Endothelial cell (in vitro differentiated cells): ENCODE measurements at regions not wholly inside any gene's neighbourhood (a gene's known extent, or its start where the extent isn't known, plus 50 kb on each side); places are given as distances from the start of the nearest gene placed in this dataset.
"Not testable (repeated sequence)": the region's sequence is repeated elsewhere in the genome, so short reads cannot be mapped to it uniquely, and the experiment has no call there.

Source experiments
- DNase-seq: peaks from one replicate; pipeline ENCODE4 v3.0.0; 2021; ENCODE audit warnings: low spot score
- H3K27ac Mint-ChIP-seq: one replicate; pipeline ENCODE4 v1.8.0; 2021; ENCODE audit warnings: mixed read lengths, inconsistent platforms; ENCODE audit not compliant: unreplicated experiment
- H3K27me3 Mint-ChIP-seq: one replicate; pipeline ENCODE4 v1.8.0; 2021; ENCODE audit warnings: mild to moderate bottlenecking, moderate library complexity, mixed read lengths, inconsistent platforms; ENCODE audit not compliant: unreplicated experiment
- H3K36me3 Mint-ChIP-seq: one replicate; pipeline ENCODE4 v1.8.0; 2021; ENCODE audit warnings: mild to moderate bottlenecking, low read depth, mixed read lengths, inconsistent platforms; ENCODE audit not compliant: unreplicated experiment
- H3K4me1 Mint-ChIP-seq: one replicate; pipeline ENCODE4 v1.8.0; 2021; ENCODE audit warnings: mild to moderate bottlenecking, mixed read lengths, inconsistent platforms; ENCODE audit not compliant: unreplicated experiment
- H3K4me3 Mint-ChIP-seq: one replicate; pipeline ENCODE4 v1.8.0; 2021; ENCODE audit warnings: mild to moderate bottlenecking, mixed read lengths, inconsistent platforms; ENCODE audit not compliant: unreplicated experiment
- H3K9me3 Mint-ChIP-seq: one replicate; pipeline ENCODE4 v1.8.0; 2021; ENCODE audit warnings: mixed read lengths, inconsistent platforms; ENCODE audit not compliant: unreplicated experiment
- CTCF ChIP-seq: fragments of 200-600 bp; sonication (generic); IDR thresholded peaks from one replicate; pipeline ENCODE4 v1.5.0; 2021; ENCODE audit warnings: antibody characterized with exemption; ENCODE audit not compliant: unreplicated experiment

- no peak for TF ChIP-seq CTCF
- H3K9me3 Mint-ChIP-seq = no peaks in the 10 kb centered on the region
- H3K4me3 Mint-ChIP-seq = no peak overlapping the region
- H3K27ac Mint-ChIP-seq = no peak overlapping the region
- H3K4me1 Mint-ChIP-seq = no peaks in the 10 kb centered on the region
- H3K27me3 Mint-ChIP-seq = no peaks in the 10 kb centered on the region
- H3K36me3 Mint-ChIP-seq = no peaks in the 10 kb centered on the region
- DNase-seq = no peak
Observed at GRCh38 chr3:177652556-177653291, 455.4 kb upstream of the TBL1XR1 start.

GRCh38 chr3:177657243-177657642 lies 460.0 kb upstream of the TBL1XR1 start:
- H3K4me1 Mint-ChIP-seq = peaks cover 7% of the 10 kb centered on the region
- H3K9me3 Mint-ChIP-seq = peaks cover 4% of the 10 kb centered on the region

GRCh38 chr3:177658354-177658753 lies 461.1 kb upstream of the TBL1XR1 start:
- no peak for DNase-seq
- Mint-ChIP-seq H3K27ac (no peak overlapping the region), H3K9me3 (peaks cover 4% of the 10 kb centered on the region), H3K27me3 (no peaks in the 10 kb centered on the region), H3K4me1 (peaks cover 7% of the 10 kb centered on the region), H3K36me3 (no peaks in the 10 kb centered on the region), H3K4me3 (no peak overlapping the region)
- TF ChIP-seq CTCF = no peak

More at GRCh38 chr3:177657243-177657642, 460.0 kb upstream of the TBL1XR1 start:
- Mint-ChIP-seq H3K27ac (no peak overlapping the region), H3K4me3 (no peak overlapping the region), H3K27me3 (no peaks in the 10 kb centered on the region), H3K36me3 (no peaks in the 10 kb centered on the region)
- TF ChIP-seq CTCF = no peak
- DNase-seq = no peak

GRCh38 chr3:177664380-177665103 lies 467.3 kb upstream of the TBL1XR1 start:
- not testable (repeated sequence) for DNase-seq, H3K27me3 Mint-ChIP-seq, H3K4me3 Mint-ChIP-seq, H3K27ac Mint-ChIP-seq
- Mint-ChIP-seq H3K36me3 (peaks cover 15% of the 10 kb centered on the region), H3K9me3 (peaks cover 18% of the 10 kb centered on the region), H3K4me1 (peaks cover 11% of the 10 kb centered on the region)

- DNase-seq = no peak
- H3K9me3 Mint-ChIP-seq = peaks cover 18% of the 10 kb centered on the region
- H3K4me1 Mint-ChIP-seq = peaks cover 11% of the 10 kb centered on the region
- H3K27me3 Mint-ChIP-seq = peaks cover 5% of the 10 kb centered on the region
- H3K36me3 Mint-ChIP-seq = peaks cover 15% of the 10 kb centered on the region
- peak overlapping the region; percentile 14 for H3K4me3 Mint-ChIP-seq
- no peak overlapping the region for H3K27ac Mint-ChIP-seq
- no peak for TF ChIP-seq CTCF
Observed at GRCh38 chr3:177665122-177665808, 468.0 kb upstream of the TBL1XR1 start.
